ENCODE measurements at regions not wholly inside any gene's neighbourhood (a gene's known extent, or its start where the extent isn't known, plus 50 kb on each side); places are given as distances from the start of the nearest gene placed in this dataset.

DNA sequence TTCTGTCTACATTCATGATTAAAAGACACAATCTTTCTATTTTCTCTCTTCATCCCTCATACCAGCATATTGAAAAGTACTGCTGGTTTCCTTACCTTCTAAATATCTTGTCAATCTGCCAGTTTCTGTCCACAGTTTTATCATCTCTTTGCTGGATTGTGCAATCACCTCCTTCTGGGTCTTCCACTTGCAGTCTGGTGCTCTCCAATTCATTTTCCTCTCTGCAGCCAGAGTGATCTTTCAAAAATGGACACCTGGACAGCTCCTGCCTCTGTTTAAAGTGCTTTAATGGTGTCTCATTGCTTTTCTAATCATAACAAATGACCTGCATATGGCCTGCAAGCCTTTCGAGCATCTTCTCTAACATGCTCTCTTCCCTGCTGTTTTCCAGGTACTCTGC is 94.0 kb downstream of the C1QL2 start:
- no peak for TF ChIP-seq EZH2phosphoT487 (IDR thresholded peaks at IDR 0.05; ENCODE audit: insufficient read depth, low read depth)
- TF ChIP-seq EZH2 (IDR thresholded peaks at IDR 0.05; ENCODE audit: insufficient read depth, poor library complexity, severe bottlenecking): no peak

Data from GM23248 (cell line).